GM18870 (cell line): ENCODE measurements at regions not wholly inside any gene's neighbourhood (a gene's known extent, or its start where the extent isn't known, plus 50 kb on each side); places are given as distances from the start of the nearest gene placed in this dataset.
"Not testable (repeated sequence)": the region's sequence is repeated elsewhere in the genome, so short reads cannot be mapped to it uniquely, and the experiment has no call there.

Experiments used
- ATAC-seq: cut with Tn5 transposase; IDR thresholded peaks from one replicate; pipeline ENCODE4 v1.9.1; 2021; ENCODE audit warnings: moderate library complexity; ENCODE audit not compliant: unreplicated experiment

DNA sequence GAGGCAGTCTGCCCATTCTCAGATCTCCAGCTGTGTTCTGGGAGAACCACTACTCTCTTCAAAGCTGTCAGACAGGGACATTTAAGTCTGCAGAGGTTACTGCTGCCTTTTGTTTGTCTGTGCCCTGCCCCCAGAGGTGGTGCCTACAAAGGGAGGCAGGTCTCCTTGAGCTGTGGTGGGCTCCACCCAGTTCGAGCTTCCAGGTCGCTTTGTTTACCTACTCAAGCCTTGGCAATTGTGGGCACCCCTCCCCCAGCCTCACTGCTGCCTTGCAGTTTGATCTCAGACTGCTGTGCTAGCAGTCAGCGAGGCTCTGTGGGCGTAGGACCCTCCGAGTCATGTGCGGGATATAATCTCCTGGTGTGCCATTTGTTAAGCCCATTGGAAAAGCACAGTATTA lies 640.9 kb upstream of the SYNCRIP start:
- ATAC-seq = not testable (repeated sequence)

DNA sequence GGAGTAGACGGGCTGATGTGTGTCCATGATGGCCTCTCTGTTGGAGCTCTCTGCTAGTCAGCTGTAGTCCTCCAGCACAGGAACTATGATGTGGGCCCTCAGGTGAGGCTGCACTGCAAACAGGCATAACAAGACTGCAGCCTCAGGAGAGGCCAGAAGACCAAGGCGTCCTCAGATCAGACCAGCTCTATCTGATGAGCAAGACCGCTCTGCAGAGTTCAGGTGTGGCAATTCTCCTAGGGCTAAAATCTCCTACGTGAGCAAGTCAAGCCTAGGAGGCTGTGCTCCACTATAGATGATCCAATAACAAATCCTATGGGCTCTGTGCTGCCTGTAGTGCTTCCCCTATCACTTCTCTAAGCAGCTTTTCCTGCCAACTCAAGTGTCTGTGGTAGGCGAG lies 633.4 kb upstream of the SYNCRIP start:
- no peak for ATAC-seq

DNA sequence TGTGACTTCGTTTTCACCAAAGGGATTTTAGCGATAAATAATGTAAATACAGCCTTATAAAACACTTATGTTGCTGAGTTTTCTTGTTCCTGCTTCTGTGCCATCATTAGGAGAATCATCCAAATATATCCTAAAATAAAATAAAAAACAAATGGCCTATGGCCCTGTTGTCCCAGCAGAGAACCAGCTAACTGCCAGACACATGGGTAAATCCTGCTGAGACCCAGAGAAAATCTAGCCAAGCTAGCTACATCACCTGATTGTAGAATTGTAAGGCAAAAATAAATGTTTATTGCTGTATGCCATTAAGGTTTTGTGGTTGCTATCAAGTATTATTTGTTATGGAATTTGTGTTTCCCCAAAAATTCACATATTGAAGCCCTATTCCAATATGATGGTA lies 631.2 kb upstream of the SYNCRIP start:
- ATAC-seq = no peak

DNA sequence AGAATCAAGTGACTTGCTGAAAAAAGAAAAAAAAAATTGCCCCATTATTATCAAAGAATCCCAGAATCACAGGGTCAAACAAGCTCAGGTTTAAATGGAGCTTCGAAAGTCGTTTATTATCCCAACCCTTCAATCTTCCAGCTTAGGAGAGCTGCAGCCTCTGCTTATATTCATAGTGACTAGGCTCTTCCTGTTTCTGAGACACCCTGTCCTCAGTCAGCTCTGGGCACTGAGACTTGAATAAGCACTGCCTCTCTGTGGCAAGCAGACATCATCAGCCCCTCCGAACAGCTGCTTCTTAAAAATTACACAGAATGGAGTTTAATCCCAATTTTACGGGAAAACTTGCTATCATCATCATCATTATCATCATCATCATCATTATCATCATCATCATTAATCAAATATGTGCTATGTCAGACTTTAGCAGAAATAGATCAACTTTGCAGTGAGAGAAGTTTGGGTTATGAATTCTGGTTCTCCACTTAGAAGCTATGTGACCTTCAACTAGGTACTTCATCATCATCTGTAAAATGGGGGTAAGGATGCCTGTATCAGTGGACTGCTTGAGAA lies 614.0 kb upstream of the SYNCRIP start:
- ATAC-seq = no peak

DNA sequence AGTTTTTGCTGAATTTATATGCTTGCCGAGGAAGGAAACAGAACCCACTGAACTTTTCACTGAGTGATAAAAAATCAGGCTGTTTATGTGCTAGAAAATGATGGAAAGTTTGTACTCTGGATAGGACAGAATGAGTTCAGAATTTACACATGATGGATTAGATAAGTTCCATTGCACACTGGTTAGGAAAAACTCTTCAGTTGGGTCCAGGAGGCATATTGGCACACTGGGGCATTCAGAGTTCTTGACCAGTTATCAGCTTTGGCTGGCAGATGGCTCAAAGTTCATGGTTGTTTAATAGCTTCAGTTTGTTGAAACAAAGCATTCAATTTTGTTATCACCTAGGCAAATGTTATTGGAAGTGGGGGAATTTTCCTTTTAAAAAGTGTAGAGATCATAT lies 613.3 kb upstream of the SYNCRIP start:
- ATAC-seq = no peak

DNA sequence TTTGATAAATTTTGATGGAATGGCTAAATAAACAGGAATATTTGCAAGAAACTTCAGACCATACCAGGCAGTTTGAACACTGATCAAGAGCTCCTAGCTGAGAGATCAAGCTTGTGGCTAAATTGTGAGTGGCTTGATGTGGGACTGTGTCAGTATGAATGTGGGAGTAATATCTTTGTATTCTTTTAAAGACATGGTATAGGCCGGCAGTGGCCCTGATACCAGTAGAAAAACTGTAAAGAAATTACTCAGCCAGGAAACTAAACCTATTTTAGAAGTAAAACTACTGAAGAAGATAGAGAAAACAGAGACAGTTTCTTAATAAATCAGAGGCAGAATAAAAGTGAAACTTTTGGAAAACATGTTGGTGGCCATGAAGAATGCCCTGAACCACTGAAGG lies 608.4 kb upstream of the SYNCRIP start:
- no peak for ATAC-seq

DNA sequence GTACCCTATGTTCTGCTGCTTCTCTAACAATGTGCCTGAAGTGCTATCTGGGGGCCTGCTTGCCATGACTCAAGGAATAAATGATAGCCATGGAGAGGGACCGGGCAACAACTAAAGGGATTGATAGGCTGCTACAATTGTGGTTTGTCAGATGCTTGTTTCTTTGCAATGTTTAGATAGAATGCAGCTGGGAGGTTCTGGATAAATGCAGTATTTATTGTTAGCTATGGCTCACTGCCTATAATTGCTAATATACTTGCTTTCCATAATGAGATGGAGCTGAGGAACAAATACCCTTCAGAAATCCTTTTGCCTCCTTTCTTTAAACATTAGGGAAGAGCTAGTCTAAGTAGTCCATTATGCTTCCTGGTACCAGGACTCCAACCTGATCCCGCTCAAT lies 575.2 kb upstream of the SYNCRIP start:
- ATAC-seq = no peak

DNA sequence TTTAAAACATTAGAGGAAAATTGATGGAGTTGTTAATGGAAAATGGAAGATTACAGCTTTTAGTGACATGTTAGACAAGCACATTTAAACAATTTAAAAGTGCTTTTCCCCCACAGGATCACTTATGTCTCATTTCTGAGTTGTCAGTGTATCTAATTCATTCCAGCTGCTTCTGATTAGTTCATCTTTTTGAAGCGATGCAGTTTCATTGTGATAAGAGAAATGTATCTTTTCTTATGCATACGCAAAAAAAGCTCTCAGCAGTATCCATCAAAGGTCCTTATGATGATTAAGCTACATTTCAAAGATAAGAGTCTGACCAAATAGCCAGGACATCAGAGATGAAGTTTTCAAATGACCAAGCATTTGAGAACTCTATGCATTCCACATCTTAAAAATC lies 572.6 kb upstream of the SYNCRIP start:
- no peak for ATAC-seq

DNA sequence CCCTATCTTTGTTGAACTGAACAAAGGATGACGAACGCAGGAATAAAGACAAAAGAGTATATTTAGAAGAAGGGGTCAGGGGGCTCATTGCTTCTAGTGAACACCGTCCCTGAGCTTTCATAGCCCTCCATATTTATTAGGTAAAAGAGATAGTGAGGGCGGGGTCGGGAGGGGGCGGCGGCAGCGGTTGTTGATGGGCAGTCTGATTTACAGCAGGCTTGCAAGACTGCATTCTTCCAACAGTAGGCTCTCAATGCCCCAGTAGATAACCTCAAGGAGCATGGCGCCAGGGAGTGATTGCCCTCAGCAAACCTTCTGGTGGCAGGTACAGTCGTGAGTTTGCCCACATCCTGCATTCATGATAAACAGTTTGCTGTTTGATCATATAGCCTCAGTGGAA lies 563.3 kb upstream of the SYNCRIP start:
- no peak for ATAC-seq

DNA sequence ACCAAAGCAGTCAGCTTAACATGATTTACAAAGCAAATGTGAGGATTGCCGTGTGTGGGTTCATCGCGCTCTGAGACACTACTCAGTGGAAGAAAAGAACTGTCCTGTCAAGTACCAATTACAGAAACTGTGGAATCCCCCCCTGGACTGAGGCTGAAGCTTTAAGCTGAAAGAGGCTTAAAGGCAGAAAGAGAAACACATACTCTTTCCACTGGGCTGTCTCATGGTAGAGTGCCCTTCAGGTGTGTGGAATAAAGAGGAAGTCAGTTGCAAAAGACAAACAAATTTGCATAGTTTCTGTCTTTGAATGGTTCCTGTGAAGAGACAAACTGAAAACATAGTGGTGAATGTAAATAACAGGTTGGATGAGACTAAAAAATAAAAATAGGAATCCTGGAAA lies 560.4 kb upstream of the SYNCRIP start:
- ATAC-seq = peak; percentile 75

DNA sequence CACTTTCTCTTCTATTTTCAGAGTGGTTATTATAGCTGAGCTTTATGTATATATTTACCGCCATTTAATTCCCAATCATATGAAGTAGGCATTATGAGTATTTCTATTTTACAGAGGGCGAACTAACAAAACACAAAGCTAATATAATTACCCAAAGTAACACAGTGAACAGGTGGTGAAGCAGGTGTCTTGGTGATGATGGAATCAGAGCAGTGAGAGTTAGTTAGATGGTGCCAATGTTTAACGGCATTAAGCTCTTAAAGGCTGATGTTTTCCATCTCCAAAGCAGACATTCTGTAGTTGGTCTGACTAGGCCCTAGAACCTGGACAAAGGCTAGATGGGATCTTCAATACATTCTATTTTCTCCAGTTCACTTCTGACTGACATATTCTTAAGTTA lies 551.1 kb upstream of the SYNCRIP start:
- ATAC-seq = no peak

DNA sequence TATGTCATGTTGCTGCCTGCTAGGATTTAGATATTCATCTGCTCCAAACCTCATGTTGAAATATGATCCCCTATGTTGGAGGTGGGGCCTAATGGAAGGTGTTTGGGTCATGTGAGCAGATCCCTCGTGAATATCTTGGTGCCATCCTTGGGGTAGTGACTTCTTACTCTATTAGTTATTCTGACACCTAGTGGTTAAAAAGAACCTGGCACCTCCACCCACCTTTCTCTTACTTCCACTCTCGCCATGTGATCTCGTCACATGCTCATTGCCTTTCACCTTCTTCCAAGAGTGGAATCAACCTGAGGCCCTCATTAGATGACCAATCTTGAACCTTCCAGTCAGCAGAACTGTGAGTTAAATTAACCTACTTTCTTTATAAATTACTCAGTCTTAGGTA lies 549.4 kb upstream of the SYNCRIP start:
- ATAC-seq = peak; percentile 94

DNA sequence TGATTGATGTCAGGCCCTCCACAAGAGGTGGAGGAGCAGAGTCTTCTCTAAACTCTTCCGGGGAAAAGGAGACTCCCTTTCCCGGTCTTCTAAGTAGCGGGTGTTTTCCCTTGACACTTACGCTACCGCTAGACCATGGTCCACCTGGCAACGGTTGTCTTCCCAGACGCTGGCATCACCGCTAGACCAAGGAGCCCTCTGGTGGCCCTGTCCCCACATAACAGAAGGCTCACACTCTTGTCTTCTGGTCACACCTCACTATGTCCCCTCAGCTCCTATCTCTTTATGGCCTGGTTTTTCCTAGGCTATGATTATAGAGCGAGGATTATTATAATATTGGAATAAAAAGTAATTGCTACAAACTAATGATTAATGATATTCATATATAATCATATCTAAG lies 532.5 kb upstream of the SYNCRIP start:
- ATAC-seq = not testable (repeated sequence)

DNA sequence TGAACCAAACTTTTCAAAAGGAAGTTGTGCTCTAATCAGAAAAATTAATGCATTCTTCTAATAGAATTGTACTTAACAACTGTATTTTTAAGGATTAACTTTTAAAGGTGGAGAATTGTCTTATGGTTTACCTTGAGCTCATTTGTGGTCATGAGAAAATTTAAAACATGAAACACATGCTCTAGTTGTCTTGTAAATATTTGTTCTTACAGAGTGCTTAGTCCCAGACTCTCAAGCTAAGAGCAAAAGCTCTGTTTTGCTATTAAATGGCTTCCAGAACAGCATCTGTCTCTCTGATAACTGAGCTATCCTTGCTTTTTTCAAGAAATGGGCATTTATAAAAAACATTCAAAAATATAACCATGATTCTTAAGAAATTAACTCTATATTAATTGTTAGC lies 512.2 kb upstream of the SYNCRIP start:
- no peak for ATAC-seq

DNA sequence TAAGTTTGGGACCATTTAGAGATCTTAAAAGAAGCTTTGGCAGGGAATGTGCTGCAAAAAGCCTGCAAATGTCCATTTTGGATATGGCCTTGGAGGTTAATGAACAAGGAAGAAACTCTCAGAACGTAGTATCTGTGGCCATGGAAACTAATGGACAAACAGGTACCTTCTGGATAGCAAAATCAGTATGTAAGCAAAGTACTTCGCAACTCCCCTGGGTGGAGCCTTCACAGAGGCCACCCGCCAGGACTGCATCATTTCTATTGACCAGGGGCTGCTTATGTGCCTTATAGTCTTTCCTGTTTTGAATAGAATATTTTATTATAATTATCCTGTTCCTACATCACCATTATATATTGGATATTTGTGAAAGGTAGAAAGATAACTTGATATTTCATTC lies 510.8 kb upstream of the SYNCRIP start:
- no peak for ATAC-seq

DNA sequence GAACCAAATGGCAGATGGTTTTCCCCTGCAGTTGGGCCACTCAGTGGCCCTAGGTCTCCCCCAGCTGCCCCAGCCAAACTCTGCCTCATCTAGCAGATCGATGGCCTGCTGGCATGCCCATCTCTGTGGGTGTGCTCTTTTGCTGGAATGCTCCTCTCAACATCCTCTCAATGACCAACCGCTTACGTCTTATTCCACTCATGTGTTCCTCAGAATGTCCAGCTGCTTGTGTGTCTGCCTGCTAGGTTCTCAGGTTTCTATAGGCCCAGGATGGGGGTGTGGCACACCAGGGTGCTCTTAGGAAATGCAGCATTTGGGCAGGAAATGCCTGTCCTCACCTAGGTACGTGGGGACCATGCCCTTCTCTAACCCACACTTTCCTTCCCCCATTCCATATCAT lies 509.9 kb upstream of the SYNCRIP start:
- ATAC-seq = no peak

DNA sequence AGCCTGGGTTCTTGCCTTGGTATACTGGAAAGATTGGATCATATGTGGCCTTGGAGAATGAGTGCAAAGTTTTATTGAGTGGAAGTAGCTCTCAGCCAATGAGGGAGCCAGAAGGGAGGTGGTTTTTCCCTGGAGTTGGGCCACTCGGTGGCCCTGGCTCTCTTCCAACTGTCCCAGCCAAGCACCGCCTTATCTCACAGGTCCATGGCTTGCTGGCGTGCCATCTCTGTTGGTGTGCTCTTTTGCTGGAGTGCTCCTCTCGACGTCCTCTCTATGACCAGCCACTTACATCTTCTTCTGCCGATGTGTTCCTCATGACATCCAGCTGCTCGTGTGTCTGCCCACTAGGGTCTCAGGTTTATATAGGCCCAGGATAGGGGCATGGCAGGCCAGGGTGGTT lies 505.9 kb upstream of the SYNCRIP start:
- no peak for ATAC-seq

DNA sequence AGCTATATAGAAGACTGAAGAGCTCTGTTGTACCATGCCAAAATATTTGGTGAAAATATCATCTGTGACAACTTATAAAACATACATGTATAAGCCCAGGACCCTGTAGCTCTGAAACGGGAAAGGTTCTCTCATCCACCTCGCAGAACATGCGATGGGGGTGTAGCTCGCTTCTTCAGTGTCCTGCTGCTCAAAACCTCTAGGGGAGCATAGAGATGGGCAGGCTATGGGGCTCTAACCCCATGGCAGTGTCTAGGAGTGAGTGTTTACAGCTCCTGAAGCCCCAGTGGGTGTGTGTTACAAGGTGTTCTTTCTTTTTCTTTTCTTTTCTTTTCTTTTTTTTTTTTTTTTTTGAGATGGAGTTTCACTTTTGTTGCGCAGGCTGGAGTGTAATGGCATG lies 505.2 kb upstream of the SYNCRIP start:
- no peak for ATAC-seq

DNA sequence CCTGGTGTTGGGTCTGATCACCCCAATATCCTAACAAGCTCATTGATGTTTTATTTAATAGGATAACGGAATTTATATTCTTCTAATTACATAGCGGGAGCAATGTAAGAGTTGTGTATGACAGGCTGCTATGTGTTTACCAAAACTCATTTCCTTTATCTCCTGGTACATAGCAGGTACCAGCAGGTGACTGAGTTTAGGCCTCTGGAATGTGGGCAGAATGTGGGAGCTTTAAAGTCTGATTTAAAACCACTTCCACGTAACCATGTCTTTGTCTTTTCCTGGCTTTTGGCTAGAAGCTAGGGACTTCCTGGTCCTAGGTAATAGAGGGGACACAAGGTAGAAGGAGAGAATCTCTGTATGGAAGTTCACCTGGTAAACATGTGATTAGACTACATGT lies 504.6 kb upstream of the SYNCRIP start:
- no peak for ATAC-seq

DNA sequence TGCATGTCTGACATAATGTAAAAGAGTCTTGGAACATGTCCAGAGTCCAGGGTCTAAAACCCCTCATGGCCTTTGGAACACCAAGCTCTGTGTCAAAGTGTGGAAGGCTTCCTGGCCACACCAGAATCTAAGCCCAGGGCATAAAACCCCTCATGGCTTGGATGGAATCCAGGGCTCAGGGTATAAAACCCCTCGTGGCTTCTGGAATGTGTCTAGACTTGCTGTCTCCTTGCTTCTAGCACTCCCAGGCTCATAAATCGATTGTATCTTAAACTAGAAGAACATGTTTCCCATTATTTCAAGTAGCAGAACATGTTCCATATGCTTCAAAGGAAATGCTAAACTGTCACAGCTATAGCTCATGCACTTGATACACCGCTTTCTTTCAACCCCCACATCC lies 504.1 kb upstream of the SYNCRIP start:
- ATAC-seq = not testable (repeated sequence)

DNA sequence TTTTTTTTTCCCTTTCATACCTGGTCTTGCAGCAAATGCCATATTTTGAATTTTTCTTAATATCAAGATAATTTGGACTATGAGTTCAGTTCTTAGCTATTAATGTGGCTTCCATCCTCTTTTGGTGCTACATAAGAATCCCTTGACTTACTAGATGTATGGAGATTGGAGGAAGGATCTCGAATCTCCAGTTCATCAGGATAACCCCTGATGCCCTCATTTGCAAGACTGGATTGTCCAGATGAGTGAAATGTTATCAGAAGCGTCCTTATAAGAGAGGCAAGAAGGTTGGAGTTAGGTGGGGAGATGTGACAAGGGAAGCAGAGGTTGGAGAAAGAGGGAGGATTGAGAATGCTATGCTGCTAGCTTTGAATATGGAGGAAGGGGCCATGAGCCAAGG lies 499.6 kb upstream of the SYNCRIP start:
- no peak for ATAC-seq

DNA sequence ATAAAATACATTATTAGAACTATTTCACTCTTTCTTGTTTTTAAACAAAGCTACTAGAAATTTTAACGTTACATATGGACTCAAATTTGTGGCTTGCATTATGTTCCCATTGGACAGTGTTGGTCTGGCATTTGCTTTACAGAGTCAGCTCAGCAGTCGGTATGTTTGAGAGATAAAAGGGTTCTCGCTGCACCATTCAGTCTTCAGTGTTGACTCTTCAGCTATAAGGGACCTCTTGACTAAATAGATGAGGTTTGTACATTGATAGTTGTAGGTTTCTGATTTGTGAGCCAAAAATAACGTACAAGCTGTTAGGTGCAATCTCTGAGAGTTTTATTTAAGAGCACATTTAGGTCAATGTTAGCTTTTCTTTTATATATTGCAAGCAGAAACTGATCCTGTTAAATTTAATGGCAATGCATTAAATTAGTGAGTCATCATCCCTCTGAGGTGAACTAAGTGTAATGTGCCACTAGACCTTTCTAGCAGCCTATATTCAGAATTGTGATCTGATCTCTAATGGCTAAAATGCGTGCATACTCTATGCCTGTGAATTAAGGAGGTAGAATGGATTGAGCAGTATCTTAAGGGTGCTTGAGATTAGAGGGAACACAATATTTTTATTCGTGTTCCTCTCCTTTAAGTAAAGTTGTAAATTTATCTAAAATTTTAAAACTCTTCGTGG lies 485.6 kb upstream of the SYNCRIP start:
- ATAC-seq = no peak

DNA sequence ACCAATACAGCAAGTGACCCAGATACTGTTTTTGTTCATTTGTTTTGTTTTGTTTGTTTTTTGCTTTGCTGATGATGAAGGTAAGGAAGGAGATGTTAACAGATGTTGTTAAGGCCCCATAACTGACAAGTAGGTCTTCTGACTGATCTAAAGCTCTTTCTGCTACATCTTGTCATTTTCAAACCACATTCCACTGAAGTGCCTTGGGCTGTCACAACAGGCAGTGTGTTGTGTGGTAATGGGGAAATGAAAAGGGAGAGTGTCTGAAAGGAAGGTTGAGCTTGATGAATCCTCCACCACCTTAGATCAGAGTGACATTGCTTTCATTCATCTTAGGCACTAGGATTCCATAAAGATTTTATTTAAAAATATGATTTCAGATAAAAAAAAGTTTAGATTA lies 479.4 kb upstream of the SYNCRIP start:
- no peak for ATAC-seq
